T-helper 2 cell treated with Interferon-gamma antibody and Interleukin-4, amounts not matched to agents 100 ng/mL and 5 ng/mL, for 36 hours (primary cell): ENCODE measurements at regions not wholly inside any gene's neighbourhood (a gene's known extent, or its start where the extent isn't known, plus 50 kb on each side); places are given as distances from the start of the nearest gene placed in this dataset.

Experiments used
- intact Hi-C: fragments of 100-400 bp; cut with micrococcal nuclease; formaldehyde crosslinking; loops from one replicate; pipeline ENCODE4 v1.15.1; 2023

DNA sequence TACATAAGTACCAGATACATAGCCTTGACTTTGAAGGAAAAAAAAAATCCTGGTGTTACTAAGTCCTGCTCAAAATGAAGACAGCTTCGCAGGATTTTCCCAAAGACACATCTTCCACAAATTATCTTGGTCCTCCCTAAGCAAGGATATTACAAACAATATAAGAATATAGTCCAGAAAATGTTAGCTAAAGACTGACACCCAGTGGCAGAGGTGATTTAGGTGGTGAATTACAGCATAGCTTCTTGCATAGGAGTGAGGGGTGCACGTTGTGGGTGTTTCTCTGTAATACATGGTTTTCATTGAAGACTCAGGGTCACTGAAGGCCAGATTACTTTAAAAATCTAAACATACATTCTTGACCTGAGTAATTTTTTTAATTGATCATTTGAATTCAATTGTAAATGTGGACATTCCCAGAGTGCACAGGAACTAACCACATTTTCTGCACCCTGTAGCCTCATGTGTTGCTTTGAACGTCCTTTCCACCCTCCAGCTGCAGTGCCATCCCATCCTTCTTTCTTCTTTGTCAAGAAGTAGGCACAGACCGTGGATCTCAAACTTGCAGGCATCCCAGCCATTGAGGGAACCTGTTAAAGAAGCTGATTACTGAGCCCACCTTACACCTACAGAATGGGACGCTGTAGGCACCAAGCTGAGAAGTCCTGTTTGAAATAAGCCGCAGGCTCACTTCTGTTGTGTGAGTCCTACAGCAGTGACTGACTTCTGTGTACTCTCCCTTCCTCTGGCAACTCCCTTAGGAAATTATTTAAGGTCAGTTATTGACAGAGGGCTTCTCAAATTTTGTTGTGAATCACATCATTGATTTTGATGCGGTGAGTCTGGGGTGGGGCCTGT is 102.6 kb downstream of the PERP start:
- intact Hi-C loops: loop anchor here (1.0 to 5.0 kb wide), 2 partner anchors 299 to 513 kb away; no protein-coding TSS in a partner anchor

DNA sequence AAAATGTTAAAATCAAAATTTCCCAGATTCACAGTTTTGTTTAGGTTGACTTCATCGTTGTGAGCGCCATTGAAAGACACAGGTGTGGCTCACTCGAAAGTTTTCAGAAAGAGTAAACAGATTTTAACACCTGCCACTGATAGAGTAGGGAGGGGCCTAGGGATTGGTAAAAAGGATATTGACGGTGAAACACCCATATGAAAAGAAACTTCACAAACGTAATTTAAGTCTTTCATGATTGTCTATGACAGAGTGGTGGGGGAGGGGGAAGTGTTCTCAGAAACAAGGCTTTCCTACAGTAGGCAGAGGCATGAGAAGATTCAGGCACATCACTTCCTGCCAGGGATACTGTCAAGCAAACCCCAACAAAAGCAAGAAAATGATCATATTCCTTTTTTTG is 101.4 kb downstream of the PERP start:
- intact Hi-C loops: no loop called here

DNA sequence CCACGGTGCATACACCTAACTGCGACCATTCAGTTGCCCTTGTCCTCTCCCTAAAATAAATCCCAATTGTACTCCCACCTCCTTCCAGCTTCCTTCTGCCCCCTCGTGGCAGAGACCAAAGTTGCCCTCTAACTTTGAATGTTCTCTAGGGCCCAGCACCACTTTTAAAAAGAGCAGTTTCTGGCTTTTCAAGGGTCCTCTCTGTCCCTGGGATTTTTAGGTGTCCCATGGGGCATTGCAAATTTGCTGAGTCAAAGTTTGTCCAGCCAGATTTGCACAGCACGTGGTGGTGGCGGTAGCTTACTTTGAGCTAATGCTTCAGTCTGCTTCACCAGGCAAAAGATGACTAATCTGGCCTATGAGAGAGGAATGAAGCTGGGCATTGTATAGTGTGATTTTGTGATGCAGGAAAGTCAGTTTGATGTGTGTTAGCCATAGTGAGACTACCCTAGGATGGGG is 100.2 kb downstream of the PERP start:
- intact Hi-C loops: no loop called here

DNA sequence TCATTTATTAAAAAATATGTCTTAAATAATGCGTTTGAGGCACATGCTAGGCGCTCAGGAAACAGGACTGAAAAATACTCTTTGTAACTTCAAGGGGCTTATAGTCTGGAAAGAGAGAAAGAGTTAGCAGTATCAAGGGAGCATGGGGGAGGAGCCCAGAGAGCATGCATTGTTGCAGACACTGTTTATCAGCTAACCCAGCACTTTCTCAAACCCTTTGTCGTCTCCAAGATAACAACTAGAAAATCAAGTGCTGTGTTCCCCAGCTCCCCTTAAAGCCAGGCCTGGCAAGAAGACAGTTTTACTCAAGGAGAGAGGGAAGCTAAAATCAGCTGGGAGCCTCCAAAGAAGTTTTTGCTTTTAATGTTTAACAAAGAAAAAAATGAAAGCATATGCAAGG is 98.4 kb downstream of the PERP start:
- intact Hi-C loops: no loop called here

DNA sequence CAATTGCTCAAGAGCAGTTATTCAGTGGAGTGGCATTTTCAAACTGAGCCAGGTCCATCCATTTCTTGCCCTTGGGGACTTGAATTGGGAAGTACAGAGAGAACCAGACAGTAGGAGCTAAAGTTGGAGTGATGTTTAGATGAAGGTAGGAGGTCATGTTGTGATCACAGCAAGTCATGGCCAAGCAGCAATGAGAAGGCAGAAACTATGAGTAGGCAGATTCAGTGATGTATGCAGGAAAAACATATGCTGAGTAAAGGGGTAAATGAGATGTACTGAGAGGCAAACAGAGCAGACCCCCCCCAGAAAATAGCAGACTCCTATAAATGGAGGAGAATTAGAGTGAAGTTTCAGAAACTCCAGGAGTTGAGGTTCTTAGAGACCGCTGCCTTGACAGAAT is 95.8 kb downstream of the PERP start:
- intact Hi-C loops: no loop called here

DNA sequence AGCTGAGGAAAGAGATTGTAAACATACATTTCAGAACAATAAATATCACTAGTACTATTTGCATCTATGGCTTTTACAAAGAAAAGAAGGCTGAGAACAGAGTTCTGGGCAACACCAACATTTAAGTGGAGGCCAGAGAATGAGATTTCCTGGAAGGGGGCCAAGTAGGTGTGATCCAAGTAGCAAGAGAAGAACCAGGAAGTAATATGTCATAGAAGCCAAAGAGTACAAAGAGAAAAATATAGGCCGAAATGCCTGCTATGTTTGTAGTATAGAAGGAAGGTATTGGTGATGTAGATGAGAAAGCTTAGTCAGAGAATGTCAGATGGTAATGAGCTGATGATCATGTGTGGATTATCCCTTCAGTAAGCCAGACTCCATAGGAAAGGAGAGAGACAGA is 94.5 kb downstream of the PERP start:
- intact Hi-C loops: no loop called here

DNA sequence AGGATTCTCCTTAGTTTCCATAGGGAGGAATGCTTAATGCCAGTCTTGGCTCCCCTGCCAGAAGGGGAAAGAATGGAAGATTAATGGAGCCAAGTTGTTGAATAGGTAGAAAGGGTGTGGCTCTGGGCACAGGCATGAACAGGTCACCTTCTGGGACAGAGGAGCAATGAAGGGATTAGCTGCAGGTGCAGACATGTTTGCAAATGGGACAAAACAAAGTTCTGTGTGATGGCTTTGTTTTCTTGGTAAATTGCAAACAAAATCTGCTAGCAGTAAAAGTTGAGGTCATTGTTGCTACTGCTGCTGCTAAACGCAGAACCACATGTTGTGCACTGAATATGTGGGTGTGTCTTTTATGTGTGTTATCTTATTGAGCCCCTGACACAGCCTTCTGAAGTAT is 93.3 kb downstream of the PERP start:
- intact Hi-C loops: no loop called here

DNA sequence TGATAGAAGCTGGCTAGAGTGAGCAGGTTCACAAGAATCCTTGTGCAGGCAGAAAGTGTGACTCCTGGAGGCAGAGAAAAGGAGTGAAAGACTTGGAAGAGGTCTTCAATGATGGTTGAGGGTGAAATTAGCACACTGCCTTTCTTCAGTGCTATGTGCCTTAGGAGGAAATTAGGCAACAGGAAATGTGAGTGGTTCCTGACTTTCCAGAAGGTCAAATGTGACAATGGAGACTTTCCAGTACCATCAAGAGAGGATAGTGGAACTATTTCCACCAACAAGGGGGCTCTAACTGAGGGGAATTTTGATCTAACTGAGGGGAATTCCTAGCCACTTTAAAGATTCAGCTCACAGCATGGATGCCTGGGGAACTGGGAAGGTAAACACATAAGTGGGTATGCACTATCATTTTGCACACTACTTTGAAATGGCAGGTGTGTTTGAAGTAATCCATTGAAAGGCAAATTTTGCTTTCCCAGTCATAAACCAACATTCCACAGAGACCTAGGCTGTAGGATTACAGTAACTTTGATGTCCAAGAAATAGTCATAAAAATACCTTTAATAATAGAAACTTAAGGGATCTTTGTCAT is 90.0 kb downstream of the PERP start:
- intact Hi-C loops: no loop called here

DNA sequence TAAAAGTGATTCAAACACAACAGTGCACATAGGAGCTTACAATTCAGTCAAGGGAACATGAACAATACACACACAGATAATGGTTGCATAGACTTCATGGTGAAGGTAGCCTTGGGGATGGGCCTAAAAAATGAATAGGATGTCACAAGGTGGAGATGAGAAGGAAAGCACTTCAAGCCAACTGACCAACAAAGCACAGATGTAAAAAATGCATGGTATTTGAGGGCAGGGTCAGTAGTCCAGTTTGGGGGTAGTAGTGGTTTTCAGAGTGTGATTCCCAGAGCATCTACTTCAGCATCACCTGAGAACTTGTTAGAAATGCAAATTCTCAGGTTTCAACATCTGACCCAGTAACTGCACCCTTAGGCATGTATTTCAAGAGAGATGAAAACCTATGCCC is 88.9 kb downstream of the PERP start:
- intact Hi-C loops: no loop called here

DNA sequence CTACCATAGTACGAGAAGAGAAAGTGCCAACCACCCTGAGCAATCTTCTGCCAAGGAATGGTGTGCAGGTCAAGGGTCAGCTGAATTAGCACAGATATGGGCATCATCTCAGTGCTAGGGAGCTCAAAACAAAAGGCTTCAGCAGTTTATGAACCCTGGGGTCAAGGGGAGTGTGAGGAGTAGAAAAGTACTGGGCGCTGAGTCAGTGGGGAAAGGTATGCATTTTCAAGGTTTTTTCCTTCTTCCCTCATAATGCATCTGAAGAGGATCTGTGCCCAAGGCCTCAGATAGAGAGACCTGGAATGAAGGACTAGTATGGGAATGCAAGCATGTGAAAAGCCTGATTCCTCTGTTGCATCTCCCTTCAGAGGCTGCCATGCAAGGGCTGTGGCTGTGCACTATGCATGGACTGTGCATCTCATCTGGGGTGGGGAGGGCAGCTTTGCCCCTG is 81.7 kb downstream of the PERP start:
- intact Hi-C loops: no loop called here

DNA sequence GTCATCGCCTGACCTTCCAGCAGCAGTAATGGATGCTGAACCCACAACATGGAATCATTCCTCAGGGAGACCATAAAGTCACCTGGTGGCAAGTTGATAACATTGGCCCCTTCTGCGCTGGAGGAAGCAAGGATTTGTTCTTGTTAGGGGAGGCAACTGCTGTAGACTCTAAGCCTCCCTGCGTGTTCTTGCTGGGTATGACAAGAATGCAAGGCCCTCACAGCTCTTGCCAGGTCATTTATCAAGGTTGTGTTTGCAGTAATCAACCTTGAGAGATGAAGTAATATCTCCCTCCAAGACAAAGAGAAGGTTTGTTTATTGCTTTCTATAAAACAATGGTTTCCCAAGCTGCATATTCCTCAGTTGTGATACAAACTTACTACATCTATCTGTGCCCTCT is 80.9 kb downstream of the PERP start:
- intact Hi-C loops: no loop called here

DNA sequence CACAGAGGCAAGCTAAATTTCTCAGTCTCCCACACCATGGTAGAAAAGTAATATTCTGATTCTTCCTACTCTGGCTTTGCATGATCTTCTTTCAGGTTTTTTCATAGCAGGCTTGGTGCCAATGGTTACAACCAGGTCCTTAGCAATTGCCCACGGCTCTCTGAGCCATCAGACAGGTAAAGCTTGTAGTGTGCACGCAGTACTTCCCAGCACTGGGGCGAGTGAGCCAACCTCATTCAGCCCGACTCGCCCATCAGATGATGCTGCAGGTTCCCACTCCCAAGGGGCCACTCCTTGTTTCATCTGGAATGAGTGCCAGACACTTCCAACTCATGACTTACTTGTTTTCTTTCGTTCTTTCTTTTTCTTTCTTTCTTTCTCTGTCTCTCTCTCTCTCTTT is 78.3 kb downstream of the PERP start:
- intact Hi-C loops: no loop called here

DNA sequence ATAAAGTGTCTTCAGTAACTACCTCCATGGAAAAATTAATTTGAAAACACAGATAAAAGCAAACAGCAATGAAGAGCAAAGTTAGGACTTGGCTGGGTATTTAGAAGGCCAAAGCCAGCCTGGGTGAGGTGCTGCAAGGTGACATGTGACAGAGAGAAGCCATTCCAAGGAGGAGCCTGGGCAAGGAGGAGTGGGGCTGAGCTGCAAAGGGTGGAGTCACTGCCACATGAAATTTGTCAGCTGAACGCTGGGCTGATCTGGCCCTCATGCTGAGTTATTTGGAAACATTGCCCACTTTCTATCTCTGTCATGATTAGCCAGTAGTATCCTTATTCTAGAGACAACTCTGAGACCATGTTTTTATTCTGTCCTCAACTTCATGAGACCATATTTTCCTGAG is 76.3 kb downstream of the PERP start:
- intact Hi-C loops: no loop called here

DNA sequence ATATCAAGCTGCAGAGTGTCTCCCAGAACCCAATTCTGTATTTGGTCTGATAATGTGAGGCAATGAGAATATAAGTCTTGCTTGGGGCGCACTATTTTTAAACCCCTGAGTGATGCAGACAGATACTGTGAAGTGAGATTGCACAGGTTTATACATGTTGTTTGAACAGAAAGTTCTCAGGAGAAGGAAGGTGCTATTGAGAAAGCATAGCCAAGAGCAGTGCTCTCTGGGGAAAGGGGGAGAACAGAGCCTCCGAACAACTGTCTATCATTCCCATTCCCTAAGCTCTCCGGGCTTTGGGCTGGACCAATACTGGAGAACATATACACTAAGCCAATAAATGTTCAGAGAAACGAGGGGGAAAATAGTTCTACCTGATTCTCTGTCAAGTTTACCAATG is 75.8 kb downstream of the PERP start:
- intact Hi-C loops: no loop called here

DNA sequence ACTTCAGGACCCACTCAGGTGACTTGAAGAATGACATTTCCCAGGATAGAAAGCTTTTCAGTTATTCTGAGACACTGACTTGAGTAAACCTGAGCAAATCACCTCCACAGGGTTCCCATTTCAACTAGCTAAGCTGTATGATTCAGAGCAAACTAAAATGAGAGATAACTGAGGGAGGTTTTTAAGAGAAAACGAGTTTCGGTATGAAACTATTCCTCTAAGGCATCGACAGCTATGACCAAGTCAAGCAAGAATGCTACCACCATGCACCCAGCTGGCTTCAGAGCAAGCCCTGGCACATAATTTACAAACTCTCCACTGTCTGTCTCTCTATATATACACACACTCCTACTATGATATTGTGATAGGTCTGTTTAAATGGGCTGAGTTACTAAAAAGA is 75.4 kb downstream of the PERP start:
- intact Hi-C loops: no loop called here

DNA sequence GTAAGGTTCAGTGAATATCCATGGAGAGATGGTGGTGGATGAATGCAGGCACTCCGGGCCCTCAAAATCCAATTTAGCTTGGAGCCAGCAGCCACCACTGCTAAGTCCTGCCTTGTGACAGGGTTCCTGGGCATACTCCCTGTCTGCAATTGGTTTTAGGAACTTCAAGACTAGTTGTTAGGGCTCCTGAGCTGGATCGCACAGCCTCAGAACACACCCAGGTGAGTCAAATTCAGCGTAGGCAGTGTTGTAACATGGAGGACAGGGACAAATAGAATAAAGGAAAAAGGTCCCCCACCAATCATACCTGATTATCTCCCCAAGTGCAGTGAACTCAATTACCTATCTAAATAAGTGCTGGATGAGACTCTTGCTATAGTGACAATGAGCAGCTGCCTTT is 74.6 kb downstream of the PERP start:
- intact Hi-C loops: no loop called here

DNA sequence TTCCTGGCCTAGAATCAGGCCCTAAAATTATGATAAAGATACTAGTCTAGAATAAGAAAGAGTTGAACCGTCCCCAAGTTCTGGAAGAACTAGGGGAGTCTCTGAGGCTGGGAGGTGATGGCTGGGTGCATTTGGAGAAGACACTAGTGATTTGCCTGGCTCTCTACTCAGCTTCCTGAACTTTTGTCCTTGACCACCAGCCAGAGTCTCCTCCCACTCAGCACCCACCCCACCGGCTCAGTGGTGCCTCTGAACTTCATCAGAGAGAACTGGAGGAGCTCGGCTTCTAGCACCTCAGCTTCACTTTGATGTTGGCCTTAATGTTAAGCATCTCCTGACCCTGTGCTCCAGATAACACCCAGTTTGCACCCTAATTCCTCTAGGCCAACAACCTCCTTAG is 73.0 kb downstream of the PERP start:
- intact Hi-C loops: no loop called here

DNA sequence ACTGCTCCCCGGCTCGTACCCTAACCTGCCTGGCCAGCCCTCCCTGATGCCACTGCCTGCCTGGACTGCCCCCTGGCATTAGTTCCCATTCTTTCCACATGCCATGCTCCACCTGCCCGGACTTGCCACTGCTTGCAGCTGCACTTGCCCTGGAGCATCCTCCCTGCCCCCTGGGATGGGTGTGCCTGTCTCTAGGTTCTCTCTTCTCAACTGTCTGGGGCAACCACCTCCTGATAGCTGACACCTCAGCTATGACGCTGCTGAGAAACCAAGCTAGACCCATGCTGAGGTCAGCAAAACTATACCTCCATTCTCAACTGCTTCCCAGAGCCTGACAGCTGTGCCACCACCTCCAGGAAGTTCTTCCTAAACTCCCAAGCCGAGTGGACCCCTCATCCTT is 72.1 kb downstream of the PERP start:
- intact Hi-C loops: no loop called here

DNA sequence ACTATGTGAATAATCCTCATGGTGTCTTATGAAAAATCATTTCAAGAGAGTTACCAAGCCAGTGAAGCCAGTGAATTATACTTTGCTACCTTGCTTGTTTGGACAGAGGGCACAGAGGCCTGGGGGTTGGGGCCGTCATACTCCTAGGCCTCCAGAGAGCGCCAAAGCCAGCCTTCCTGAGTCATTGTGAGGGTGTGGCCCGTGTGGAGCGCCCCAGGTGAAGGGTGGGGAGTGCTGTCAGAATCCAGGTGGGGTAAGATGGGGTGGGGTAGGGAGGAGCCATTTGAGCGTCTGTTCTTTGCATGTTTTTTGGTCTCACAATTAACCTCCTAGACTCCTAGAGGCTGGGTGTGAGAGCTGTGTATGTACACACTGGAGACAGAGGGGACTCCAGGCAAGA is 71.1 kb downstream of the PERP start:
- intact Hi-C loops: no loop called here

DNA sequence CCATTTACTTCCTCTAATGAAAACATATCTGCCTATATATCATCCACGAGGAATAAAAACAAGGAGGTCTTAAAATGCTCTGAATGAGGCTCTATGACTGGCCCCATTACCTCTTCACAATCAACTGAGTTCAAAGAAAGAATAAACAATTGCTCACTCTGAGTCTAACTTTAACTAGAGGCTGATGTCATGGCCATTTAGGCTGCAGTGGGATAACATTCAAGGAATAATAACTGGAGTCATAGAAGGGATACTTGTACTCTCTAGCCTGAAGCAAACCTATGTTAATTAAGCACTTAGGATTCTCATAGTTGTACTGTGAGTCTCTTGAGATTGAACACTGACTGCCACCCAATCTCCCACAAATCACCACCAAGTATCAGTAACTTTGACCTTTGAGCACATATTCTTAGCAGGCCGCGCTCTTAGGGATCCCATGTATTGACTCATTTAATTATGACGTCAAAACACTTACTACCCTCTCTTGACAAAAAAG is 70.2 kb downstream of the PERP start:
- intact Hi-C loops: no loop called here

DNA sequence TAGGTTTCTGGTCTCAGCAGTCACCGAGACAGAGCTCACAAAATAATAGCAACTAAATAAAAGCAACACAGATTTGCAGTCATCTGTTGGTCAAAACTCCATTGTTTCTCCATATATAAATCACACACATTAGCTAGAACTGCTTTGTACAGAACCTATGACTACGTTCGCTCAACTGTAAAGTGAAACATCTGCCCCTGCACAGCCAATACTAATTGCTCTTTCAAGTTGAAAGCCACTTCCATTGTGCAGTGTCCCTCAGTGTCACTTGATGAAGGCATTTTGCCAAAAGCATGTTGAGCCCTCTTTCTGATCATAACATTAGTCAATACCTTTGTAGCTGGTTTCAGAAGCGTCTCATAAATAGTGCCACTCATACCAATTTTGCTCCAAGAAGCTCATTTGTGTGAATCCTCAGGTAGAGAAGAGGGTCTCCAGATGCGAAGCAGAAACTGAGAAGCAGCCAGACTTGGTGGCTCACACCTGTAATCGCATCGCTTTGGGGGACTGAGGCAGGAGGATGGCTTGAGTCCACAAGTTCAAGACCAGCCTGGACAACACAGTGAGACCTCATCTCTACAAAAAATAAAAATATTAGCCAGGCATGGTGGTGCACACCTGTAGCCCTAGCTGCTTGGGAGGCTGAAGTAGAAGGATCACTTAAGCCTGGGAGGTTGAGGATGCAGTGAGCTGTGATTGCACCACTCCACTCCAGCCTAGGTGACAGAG is 68.9 kb downstream of the PERP start:
- intact Hi-C loops: no loop called here
